ENCODE measurements at regions not wholly inside any gene's neighbourhood (a gene's known extent, or its start where the extent isn't known, plus 50 kb on each side); places are given as distances from the start of the nearest gene placed in this dataset.

GRCh38 chr2:5940596-5941535 lies 248.7 kb downstream of the SOX11 start:
- Mint-ChIP-seq H3K27ac (no peak overlapping the region), H3K36me3 (ENCODE audit: low read depth) (no peaks in the 10 kb centered on the region), H3K4me1 (peaks cover 4% of the 10 kb centered on the region), H3K9me3 (peaks cover 5% of the 10 kb centered on the region), H3K27me3 (no peaks in the 10 kb centered on the region), H3K4me3 (no peak overlapping the region)
- POLR2A ChIA-PET, result no interaction called here
- intact Hi-C loops (cut with micrococcal nuclease), result no loop called here
- CTCF ChIA-PET, result no interaction called here
- no peak for DNase-seq
- TF ChIP-seq CTCF (IDR thresholded peaks at IDR 0.05), result no peak
- no peak for ATAC-seq (ENCODE audit: low read depth)

- no peak for DNase-seq
- CTCF ChIA-PET, result no interaction called here
- Mint-ChIP-seq H3K9me3 (peaks cover 5% of the 10 kb centered on the region), H3K4me1 (peaks cover 4% of the 10 kb centered on the region), H3K27ac (no peak overlapping the region), H3K4me3 (no peak overlapping the region), H3K36me3 (ENCODE audit: low read depth) (no peaks in the 10 kb centered on the region), H3K27me3 (no peaks in the 10 kb centered on the region)
- ATAC-seq (ENCODE audit: low read depth), result peak; percentile 47
- POLR2A ChIA-PET, result no interaction called here
- intact Hi-C loops (cut with micrococcal nuclease), result no loop called here
- TF ChIP-seq CTCF (IDR thresholded peaks at IDR 0.05), result no peak
These were observed 250.0 kb downstream of the SOX11 start for GRCh38 chr2:5942204-5942603.

- Mint-ChIP-seq H3K36me3 (ENCODE audit: low read depth) (no peaks in the 10 kb centered on the region), H3K27me3 (no peaks in the 10 kb centered on the region), H3K9me3 (no peaks in the 10 kb centered on the region), H3K4me3 (no peak overlapping the region), H3K4me1 (peaks cover 4% of the 10 kb centered on the region), H3K27ac (no peak overlapping the region)
- no peak for TF ChIP-seq CTCF (IDR thresholded peaks at IDR 0.05)
- intact Hi-C loops (cut with micrococcal nuclease), result no loop called here
- CTCF ChIA-PET, result no interaction called here
- DNase-seq (no peak), ATAC-seq (ENCODE audit: low read depth) (no peak)
- POLR2A ChIA-PET, result no interaction called here
These were observed 253.6 kb downstream of the SOX11 start for GRCh38 chr2:5945742-5946141.

- Mint-ChIP-seq H3K4me3 (no peak overlapping the region), H3K36me3 (ENCODE audit: low read depth) (no peaks in the 10 kb centered on the region), H3K4me1 (peaks cover 4% of the 10 kb centered on the region), H3K9me3 (no peaks in the 10 kb centered on the region), H3K27me3 (no peaks in the 10 kb centered on the region), H3K27ac (no peak overlapping the region)
- ATAC-seq (ENCODE audit: low read depth) (no peak), DNase-seq (no peak)
- intact Hi-C loops (cut with micrococcal nuclease), result no loop called here
- CTCF ChIA-PET, result no interaction called here
- POLR2A ChIA-PET, result no interaction called here
- no peak for TF ChIP-seq CTCF (IDR thresholded peaks at IDR 0.05)
These were observed 254.3 kb downstream of the SOX11 start for GRCh38 chr2:5946225-5947115.

- H3K9me3 Mint-ChIP-seq, result peaks cover 2% of the 10 kb centered on the region
- DNase-seq (no peak), ATAC-seq (ENCODE audit: low read depth) (no peak)
- no peak overlapping the region for H3K4me3 Mint-ChIP-seq
- ChIA-PET POLR2A (no interaction called here), CTCF (no interaction called here)
- intact Hi-C loops (cut with micrococcal nuclease), result no loop called here
- TF ChIP-seq CTCF (IDR thresholded peaks at IDR 0.05), result no peak
- H3K27ac Mint-ChIP-seq, result no peak overlapping the region
- H3K36me3 Mint-ChIP-seq (ENCODE audit: low read depth), result no peaks in the 10 kb centered on the region
- no peaks in the 10 kb centered on the region for H3K4me1 Mint-ChIP-seq
- H3K27me3 Mint-ChIP-seq, result no peaks in the 10 kb centered on the region
These were observed 258.6 kb downstream of the SOX11 start for GRCh38 chr2:5950736-5951135.

Measured in activated B cell treated with CpG ODN at 0.5 μM for 24 hours (primary cell).